HFFc6 (cell line): ENCODE measurements at regions not wholly inside any gene's neighbourhood (a gene's known extent, or its start where the extent isn't known, plus 50 kb on each side); places are given as distances from the start of the nearest gene placed in this dataset.

Source experiments
- DNase-seq: peaks from one replicate; pipeline ENCODE4 v3.0.0-alpha.2; 2018
- H3K27ac Mint-ChIP-seq: 2 replicates; pipeline ENCODE4 v1.8.0; 2020; ENCODE audit warnings: mild to moderate bottlenecking, mixed read lengths
- H3K27me3 Mint-ChIP-seq: 2 replicates; pipeline ENCODE4 v1.8.0; 2021; ENCODE audit warnings: mild to moderate bottlenecking, moderate library complexity, mixed read lengths; ENCODE audit not compliant: insufficient read depth
- H3K36me3 Mint-ChIP-seq: 2 replicates; pipeline ENCODE4 v1.8.0; 2021; ENCODE audit warnings: low read depth, mixed read lengths
- H3K4me1 Mint-ChIP-seq: 2 replicates; pipeline ENCODE4 v1.8.0; 2020; ENCODE audit warnings: low read depth, mixed read lengths
- H3K4me3 Mint-ChIP-seq: 2 replicates; pipeline ENCODE4 v1.8.0; 2020; ENCODE audit warnings: mild to moderate bottlenecking, moderate library complexity, mixed read lengths
- H3K9me3 Mint-ChIP-seq: 2 replicates; pipeline ENCODE4 v1.8.0; 2020; ENCODE audit warnings: mild to moderate bottlenecking, mixed read lengths
- CTCF ChIP-seq: fragments of 200-600 bp; sonication (generic); IDR thresholded peaks from 2 replicates; pipeline ENCODE4 v1.5.0; 2021; ENCODE audit warnings: antibody characterized with exemption, mild to moderate bottlenecking

DNA sequence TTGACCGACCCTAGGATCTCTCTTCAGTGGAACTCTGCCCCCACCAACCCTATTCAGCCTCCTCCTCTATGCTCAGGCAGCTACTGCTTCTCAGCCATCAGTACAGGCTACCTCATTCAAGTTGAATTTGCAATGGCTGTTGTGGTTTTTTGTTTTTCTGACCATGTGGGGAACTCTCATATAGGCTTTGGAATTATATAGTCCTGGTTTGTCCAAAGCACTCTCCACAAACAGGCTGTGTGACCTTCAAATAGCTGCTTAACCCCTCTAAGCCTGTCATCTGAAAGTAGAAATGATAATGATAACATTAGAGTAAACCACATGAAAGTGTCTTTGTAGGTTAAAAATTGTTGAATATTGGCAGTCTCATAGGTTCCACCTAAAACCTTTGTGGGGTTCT is 80.3 kb downstream of the UNC5CL start:
- TF ChIP-seq CTCF = no peak
- Mint-ChIP-seq H3K36me3 (peaks cover 4% of the 10 kb centered on the region; the same call in 1 of the 2 replicates), H3K27me3 (peaks cover 2% of the 10 kb centered on the region; the same call in 1 of the 2 replicates), H3K4me1 (peaks cover 79% of the 10 kb centered on the region), H3K4me3 (peak overlapping the region; percentile 37), H3K9me3 (no peaks in the 10 kb centered on the region), H3K27ac (peak overlapping the region; percentile 63)
- no peak for DNase-seq

GRCh38 chr6:40957616-40958492 is 81.2 kb downstream of the UNC5CL start:
- peak; percentile 87 for DNase-seq
- Mint-ChIP-seq H3K36me3 (peaks cover 4% of the 10 kb centered on the region; the same call in 1 of the 2 replicates), H3K27me3 (peaks cover 2% of the 10 kb centered on the region; the same call in 1 of the 2 replicates), H3K9me3 (no peaks in the 10 kb centered on the region), H3K27ac (peak overlapping the region; percentile 63), H3K4me3 (peak overlapping the region; percentile 37; the same call in 1 of the 2 replicates), H3K4me1 (peaks cover 84% of the 10 kb centered on the region)
- no peak for TF ChIP-seq CTCF

GRCh38 chr6:40956936-40957335 is 82.1 kb downstream of the UNC5CL start:
- Mint-ChIP-seq H3K27me3 (peaks cover 2% of the 10 kb centered on the region; the same call in 1 of the 2 replicates), H3K9me3 (no peaks in the 10 kb centered on the region), H3K4me1 (peaks cover 80% of the 10 kb centered on the region)

GRCh38 chr6:40955178-40955545 is 83.9 kb downstream of the UNC5CL start:
- TF ChIP-seq CTCF = no peak
- Mint-ChIP-seq H3K4me1 (peaks cover 80% of the 10 kb centered on the region), H3K36me3 (peaks cover 4% of the 10 kb centered on the region; the same call in 1 of the 2 replicates), H3K27me3 (peaks cover 2% of the 10 kb centered on the region; the same call in 1 of the 2 replicates), H3K9me3 (no peaks in the 10 kb centered on the region), H3K27ac (no peak overlapping the region), H3K4me3 (no peak overlapping the region)
- DNase-seq = no peak

More at GRCh38 chr6:40956936-40957335, 82.1 kb downstream of the UNC5CL start:
- Mint-ChIP-seq H3K27ac (peak overlapping the region; percentile 63), H3K36me3 (peaks cover 4% of the 10 kb centered on the region; the same call in 1 of the 2 replicates), H3K4me3 (peak overlapping the region; percentile 23; the same call in 1 of the 2 replicates)
- TF ChIP-seq CTCF = no peak
- DNase-seq = peak; percentile 35

DNA sequence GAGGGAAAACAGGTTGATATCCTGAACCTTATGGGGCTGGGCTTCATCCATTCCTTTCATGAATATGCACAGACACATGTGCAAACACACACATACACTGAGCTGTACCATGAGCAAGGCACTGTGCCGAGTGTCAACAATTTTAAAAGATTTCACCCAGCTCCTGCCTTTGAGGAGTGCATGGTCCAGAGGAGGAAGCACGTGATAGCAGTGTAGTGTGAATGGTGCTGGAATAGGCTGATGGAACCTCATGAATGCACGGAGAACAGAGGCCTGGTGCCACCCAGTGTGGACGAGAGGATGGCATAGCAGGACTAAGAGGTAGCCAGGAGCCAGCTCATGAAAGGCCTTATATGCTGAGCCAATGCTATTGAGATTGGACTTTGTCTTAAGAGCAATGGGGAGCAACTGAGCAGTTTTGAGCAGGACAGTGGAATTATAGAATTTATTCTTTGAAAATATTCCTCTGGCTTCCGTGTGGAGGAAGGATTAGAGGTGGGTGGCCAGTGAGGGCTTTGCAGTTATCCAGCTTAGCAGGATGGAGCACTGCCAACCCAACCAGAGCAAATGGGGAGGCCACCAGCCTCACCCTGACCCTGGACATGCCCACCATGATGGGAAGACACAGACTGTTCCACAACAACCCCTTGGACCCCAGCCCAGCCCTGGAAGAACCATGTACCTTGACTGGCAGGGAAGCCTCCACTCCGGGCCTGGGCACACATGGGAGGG is 84.4 kb downstream of the UNC5CL start:
- no peaks in the 10 kb centered on the region for H3K9me3 Mint-ChIP-seq
- peaks cover 2% of the 10 kb centered on the region; the same call in 1 of the 2 replicates for H3K27me3 Mint-ChIP-seq
- peaks cover 85% of the 10 kb centered on the region for H3K4me1 Mint-ChIP-seq
- H3K27ac Mint-ChIP-seq = no peak overlapping the region
- H3K4me3 Mint-ChIP-seq = no peak overlapping the region
- no peak for TF ChIP-seq CTCF
- H3K36me3 Mint-ChIP-seq = peaks cover 4% of the 10 kb centered on the region; the same call in 1 of the 2 replicates
- DNase-seq = no peak
